Stimulated activated CD8-positive, alpha-beta memory T cell treated with anti-CD3 and anti-CD28 coated beads, Interleukin-7, amount 100 ng/mL, for 24 hours (primary cell): ENCODE measurements at regions not wholly inside any gene's neighbourhood (a gene's known extent, or its start where the extent isn't known, plus 50 kb on each side); places are given as distances from the start of the nearest gene placed in this dataset.

ENCODE experiments used
- DNase-seq: peaks from one replicate; pipeline ENCODE4 v3.0.0-alpha.2; 2020; ENCODE audit warnings: low read depth

GRCh38 chr15:79230766-79231165 is 51.8 kb upstream of the ANKRD34C start:
- DNase-seq: no peak

DNA sequence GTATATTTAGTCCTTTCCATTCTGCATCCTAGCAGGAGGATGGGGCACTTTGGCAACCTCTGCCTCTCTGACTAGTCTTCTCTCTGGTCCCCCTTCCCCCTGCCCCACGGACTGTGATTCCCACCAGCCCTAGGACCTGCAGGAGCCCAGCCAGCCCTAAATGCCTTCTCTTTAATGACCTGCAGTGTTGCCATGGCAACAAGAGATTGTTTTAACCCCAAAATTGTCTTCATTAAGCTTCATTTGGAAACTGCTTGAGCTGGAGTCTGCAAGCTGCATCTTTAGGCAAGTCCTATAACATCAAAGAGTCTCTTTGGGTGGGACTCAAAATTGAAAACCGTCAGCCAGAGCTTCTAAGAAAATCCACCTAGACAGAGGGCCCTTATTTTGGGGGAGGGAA is 59.7 kb upstream of the ANKRD34C start:
- no peak for DNase-seq

DNA sequence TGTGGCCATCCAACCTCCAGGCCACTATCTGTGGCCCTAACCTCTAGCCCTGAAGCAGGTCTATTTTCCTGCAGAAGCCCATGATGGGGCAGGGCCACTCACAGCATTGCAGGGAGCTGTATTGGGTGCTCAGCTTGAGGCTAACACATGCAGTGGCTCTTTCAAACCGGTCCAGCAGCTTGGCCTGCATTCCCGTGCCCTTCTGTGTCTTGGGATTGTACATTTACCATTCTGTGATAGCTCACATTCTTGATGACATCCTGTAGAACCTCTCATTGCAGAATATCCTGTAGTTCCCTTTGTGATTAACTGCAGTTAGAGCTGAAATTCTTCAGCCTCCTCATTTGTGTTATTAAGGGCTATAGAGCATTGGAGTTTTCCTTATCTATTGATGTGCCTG is 60.8 kb upstream of the ANKRD34C start:
- no peak for DNase-seq

DNA sequence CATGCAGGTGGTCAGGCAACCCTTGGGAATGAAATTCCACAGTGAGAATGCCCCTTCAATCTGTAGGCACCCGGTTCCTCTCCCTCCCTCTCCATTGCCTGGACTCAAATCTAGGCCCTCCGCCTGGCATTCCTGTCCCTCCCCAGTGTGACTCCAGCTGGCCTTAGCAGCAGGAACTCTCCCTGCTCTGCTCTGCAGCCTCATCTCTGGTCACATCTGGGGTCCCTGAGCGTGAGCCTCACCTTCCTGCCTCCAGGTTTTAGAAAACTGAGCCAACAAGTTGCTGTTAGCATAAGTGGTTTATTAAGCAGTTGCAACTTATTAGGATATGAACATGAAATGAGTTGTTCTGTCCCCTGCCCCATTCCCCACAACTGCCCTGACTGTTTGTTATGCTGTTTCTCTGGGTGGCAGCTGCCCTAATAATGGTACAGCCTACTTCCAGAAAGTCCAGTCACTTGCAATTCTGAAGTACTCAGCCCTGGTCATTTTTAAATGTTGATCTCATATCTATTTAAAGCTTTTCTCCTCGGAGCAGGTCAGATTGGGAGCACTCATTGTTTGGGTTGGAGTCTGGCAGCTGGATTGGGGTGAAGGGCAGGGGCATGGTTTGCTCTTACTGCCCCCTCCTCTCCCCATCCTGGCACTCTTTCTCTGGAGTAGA is 63.0 kb upstream of the ANKRD34C start:
- no peak for DNase-seq

DNA sequence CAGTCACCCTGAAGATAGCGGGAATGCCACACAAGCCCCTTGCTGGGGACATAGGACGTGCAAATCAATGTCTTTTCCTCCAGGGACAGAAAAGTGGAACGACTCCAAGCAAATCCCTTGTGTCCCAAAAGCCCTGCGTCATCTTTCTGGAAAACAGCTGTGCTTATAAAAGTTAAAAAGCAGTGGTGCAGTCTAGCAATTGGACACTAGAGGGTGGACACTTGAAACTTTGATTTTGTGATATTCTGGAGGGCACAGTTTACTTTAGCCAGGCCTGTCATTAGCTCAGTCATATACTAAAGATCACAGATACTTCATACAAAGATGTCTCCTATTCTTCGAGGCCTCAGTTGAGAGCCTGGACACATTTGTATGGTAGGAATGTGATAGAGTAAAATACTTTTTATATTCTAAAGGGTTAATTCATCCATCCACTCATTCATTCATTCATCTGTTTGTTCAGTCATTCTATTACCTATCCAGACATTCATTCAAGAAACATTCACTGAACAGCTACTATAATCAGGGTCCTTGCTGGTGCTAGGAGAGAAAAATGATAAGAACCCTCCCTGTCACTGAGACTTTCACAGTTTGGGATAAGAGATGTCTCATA is 63.8 kb upstream of the ANKRD34C start:
- DNase-seq: no peak

DNA sequence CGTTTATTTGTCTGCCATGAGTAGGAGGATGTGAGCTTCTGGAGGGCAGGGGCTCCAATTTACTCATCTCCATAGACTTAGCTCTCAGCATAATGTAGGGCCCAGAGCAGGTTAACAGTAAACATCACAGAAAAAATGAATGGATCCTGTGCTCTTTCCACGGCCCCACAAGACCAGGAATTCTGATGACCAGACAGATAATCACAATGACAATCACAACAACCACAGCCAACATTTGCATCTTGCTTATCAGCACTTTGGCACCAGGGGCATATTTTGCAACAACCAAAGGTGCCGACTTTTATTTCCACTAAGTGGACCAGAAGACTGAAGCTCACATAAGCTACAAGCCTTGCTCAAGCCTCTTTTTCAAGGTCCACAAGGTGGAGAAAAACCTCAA is 68.9 kb upstream of the ANKRD34C start:
- no peak for DNase-seq

GRCh38 chr15:79212589-79213157 is 69.8 kb upstream of the ANKRD34C start:
- DNase-seq: no peak

DNA sequence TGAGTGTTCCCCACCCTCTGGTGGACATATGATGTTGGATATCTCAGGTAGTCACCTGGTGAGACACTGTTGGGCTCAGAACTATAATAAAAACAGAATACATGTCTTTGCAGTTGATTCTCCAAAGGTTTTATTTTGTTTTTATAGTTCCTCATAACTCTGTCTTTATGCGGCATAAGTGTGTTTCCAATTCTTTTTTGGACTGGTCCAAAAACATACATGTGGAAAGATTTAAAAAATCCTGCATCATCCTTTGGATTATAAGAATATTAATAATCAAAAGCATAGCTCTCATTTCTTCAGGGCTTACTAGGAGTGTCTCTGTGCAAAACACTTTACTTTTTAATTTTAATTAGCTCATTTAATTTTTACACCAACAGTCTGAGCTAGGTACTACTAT is 71.0 kb upstream of the ANKRD34C start:
- DNase-seq: no peak

- DNase-seq: no peak
Measured at GRCh38 chr15:79209690-79210089, 72.8 kb upstream of the ANKRD34C start.

DNA sequence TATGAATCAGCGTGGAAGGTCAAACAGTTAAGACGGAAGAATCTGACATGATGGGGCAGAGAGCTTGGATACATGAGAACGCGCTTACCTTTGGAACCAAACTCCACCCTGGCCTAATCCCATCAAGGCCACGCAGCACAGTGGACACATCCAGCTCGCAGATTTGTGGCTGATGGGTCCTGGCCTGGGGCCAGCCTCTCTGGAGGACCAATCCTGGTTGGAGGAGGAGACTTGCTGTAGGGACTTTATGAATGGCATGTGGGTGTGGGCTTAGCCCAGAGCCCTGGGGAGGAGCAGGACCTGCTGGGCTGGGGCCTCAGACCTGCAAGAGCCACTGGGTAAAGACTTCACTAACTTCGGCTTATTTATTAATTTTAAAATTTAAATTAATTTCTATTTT is 73.4 kb upstream of the ANKRD34C start:
- DNase-seq: no peak

GRCh38 chr15:79208179-79208578 is 74.3 kb upstream of the ANKRD34C start:
- no peak for DNase-seq

- no peak for DNase-seq
Measured at GRCh38 chr15:79206940-79207339, 75.6 kb upstream of the ANKRD34C start.

GRCh38 chr15:79204886-79205675 is 77.4 kb upstream of the ANKRD34C start:
- DNase-seq: no peak

DNA sequence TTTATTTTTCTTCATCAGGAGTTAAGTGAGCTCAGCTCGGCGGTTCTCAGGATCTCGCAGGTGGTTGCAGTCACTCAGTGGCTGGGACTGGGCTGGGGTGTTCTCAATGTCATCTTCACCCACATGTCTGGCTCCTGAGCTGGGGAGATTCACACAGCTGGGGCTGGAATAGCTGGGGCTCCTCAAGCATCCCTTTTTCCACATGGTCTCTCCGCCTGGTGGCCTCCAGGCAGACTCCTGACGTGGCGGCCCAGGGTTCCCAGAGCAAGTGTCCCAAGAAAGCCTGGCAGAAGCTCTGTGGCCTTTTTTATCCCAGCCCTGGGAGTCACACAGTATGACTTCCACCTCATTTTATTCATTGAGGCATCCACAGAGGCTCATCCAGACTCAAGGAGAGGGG is 84.1 kb upstream of the ANKRD34C start:
- no peak for DNase-seq

GRCh38 chr15:79197285-79197684 is 85.2 kb upstream of the ANKRD34C start:
- no peak for DNase-seq

GRCh38 chr15:79195802-79196201 is 86.7 kb upstream of the ANKRD34C start:
- no peak for DNase-seq

DNA sequence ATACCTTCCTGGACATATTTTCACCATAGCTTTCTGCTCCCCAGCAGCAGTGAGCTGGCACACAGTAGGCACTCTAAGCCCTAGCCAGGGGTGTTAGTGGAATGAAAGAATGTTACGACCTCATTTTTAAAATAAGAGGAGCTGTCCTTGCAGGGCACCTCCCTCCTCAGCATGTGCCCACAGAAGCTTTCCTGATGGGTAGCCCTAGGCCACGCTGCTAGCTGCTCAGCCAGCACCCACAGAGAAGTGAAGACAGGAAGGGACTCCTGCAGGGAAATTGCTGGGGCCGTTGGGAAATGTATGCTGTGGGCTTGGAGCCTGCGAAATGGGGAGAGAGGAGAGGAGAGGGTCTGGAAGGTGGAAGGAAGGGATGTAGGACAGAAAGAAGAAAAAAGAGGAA is 87.3 kb upstream of the ANKRD34C start:
- no peak for DNase-seq

DNA sequence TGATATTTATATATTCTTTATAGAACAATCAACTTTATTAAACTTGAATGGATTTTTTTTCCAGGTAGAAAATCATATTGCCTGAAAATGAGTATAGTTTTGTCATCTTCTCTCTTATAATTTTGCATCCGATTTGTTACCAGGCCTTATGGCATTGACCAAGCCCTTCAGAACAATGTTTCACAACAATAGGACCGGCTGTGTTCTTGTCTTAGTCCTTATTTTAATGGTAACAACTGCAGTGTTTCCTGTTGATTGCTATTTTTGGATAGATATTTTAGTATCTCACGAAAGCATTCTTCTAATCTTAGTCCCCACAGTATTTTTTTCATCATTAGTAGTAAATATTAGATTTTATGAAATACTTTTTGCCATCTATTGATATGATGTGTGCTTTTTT is 88.1 kb upstream of the ANKRD34C start:
- DNase-seq: no peak

GRCh38 chr15:79193549-79193948 is 89.0 kb upstream of the ANKRD34C start:
- DNase-seq: no peak

DNA sequence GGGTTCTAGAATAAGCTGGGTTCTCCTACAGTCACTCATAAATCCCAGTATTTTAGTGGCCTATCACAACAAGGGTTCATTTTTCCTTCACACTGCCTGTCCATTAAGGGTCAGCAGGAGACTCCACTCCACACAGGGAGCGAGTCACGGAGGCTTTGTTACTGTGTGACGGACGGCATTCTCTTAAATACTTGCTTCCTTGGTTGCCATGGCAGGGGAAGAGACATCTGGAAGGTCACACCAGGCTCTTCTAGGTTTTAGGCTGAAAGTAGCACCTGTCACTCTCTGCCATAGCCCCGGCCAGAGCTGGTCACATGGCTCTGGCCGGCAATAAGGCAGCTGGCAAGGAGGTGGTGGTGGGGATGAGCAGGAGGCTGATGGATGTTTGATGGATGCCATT is 89.4 kb upstream of the ANKRD34C start:
- no peak for DNase-seq

DNA sequence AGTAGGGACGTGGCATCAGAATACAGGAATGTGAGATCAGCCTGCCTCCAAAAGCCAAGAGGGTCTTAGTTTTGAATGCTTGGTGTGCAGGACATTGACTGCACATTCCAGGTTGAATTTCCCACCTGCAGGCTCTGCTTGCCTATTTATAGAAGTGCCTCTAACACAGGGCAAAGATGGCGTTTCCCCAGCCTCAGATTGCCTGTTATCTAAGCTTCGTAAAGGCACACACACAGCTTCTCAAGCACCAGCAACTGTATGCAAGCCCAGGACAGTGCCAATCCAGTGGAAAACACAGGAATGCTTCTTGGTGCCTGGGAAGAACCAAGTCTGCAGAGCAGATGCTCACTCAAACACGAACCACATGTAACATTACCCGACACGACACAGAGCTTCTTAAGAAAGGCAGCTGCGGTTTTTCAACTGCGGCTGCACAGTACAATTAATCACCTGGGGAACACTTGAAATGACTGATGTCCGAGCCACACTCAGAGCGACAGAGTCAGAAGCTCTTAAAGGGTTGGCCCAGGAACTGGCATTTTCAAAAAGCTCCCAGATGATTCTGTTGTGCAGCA is 90.0 kb upstream of the ANKRD34C start:
- DNase-seq: no peak

DNA sequence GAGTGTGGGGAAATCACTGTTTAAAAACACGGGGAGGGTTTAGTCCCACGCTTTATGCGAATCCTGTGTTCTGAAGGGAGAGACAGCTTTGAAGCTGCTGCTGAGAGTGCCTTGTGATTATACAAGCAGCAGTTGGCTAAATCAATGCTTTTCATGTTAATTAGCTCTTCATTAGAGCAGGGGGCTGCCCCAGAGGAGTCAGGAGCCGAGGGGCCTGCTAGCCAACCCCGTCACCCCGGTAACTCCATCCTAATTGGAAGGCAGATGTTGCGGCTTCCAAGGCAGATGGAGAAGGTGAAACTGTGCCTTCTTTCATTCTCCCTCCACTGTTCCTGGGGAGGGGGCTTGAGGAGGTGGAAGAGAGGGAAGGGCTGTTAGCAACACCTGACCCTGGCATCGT is 92.4 kb upstream of the ANKRD34C start:
- no peak for DNase-seq

DNA sequence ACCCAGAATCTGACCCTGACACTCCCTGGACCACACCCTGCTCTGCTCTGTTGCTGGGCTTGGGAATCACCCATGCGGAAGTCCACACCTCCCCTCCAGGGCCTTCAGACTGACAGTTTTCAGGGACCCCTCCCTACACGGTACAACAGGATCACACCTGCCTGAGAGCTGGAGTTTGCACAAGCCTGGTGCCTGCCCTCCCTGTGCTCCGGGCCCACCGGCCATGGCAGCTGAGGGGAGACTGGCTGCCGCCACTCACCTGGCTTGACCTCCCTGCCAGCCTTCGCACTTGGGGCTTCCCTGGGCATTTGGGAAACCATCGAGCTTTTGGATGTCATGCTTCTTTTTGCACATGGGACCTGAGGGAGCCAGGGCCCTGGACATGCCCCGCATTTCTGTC is 95.9 kb upstream of the ANKRD34C start:
- no peak for DNase-seq
